GM04503 (cell line): ENCODE measurements at regions not wholly inside any gene's neighbourhood (a gene's known extent, or its start where the extent isn't known, plus 50 kb on each side); places are given as distances from the start of the nearest gene placed in this dataset.
"Not testable (repeated sequence)": the region's sequence is repeated elsewhere in the genome, so short reads cannot be mapped to it uniquely, and the experiment has no call there.

ENCODE experiments used
- DNase-seq: peaks from one replicate; pipeline ENCODE4 v3.0.0-alpha.2; 2012; ENCODE audit warnings: low read depth

GRCh38 chr12:40431169-40431568 is 206.4 kb downstream of the LRRK2 start:
- DNase-seq, result no peak

- no peak for DNase-seq
These were observed 210.5 kb downstream of the LRRK2 start for GRCh38 chr12:40435251-40435650.

- DNase-seq, result no peak
These were observed 211.2 kb downstream of the LRRK2 start for GRCh38 chr12:40435951-40436350.

GRCh38 chr12:40436564-40436963 is 211.8 kb downstream of the LRRK2 start:
- no peak for DNase-seq

- DNase-seq, result no peak
These were observed 215.1 kb downstream of the LRRK2 start for GRCh38 chr12:40439771-40440492.

- DNase-seq, result no peak
These were observed 219.4 kb downstream of the LRRK2 start for GRCh38 chr12:40444174-40444573.

GRCh38 chr12:40446385-40446784 is 221.6 kb downstream of the LRRK2 start:
- no peak for DNase-seq

- not testable (repeated sequence) for DNase-seq
These were observed 223.7 kb downstream of the LRRK2 start for GRCh38 chr12:40448523-40448922.

GRCh38 chr12:40451661-40452060 is 226.9 kb downstream of the LRRK2 start:
- no peak for DNase-seq

- DNase-seq, result no peak
These were observed 228.1 kb upstream of the CNTN1 start for GRCh38 chr12:40464121-40464520.

- no peak for DNase-seq
These were observed 222.5 kb upstream of the CNTN1 start for GRCh38 chr12:40469736-40470135.

GRCh38 chr12:40473962-40474361 is 218.3 kb upstream of the CNTN1 start:
- DNase-seq, result no peak

- no peak for DNase-seq
These were observed 217.6 kb upstream of the CNTN1 start for GRCh38 chr12:40474630-40475029.

- no peak for DNase-seq
These were observed 192.4 kb upstream of the CNTN1 start for GRCh38 chr12:40499856-40500255.

GRCh38 chr12:40502322-40502721 is 189.9 kb upstream of the CNTN1 start:
- DNase-seq, result no peak

- no peak for DNase-seq
These were observed 186.9 kb upstream of the CNTN1 start for GRCh38 chr12:40505327-40505726.

- no peak for DNase-seq
These were observed 183.8 kb upstream of the CNTN1 start for GRCh38 chr12:40508421-40508820.

- DNase-seq, result no peak
These were observed 180.9 kb upstream of the CNTN1 start for GRCh38 chr12:40511341-40511740.

GRCh38 chr12:40515041-40515816 is 177.0 kb upstream of the CNTN1 start:
- DNase-seq, result no peak

GRCh38 chr12:40522837-40523236 is 169.4 kb upstream of the CNTN1 start:
- no peak for DNase-seq

- no peak for DNase-seq
These were observed 167.2 kb upstream of the CNTN1 start for GRCh38 chr12:40525054-40525453.

- DNase-seq, result no peak
These were observed 157.4 kb upstream of the CNTN1 start for GRCh38 chr12:40534828-40535227.

GRCh38 chr12:40551466-40551865 is 140.8 kb upstream of the CNTN1 start:
- no peak for DNase-seq

GRCh38 chr12:40552868-40553267 is 139.4 kb upstream of the CNTN1 start:
- no peak for DNase-seq
